SK-N-SH treated with all-trans-retinoic acid at 6 μM for 48 hours (cell line): ENCODE measurements at regions not wholly inside any gene's neighbourhood (a gene's known extent, or its start where the extent isn't known, plus 50 kb on each side); places are given as distances from the start of the nearest gene placed in this dataset.
"Not testable (repeated sequence)": the region's sequence is repeated elsewhere in the genome, so short reads cannot be mapped to it uniquely, and the experiment has no call there.

Source experiments
- BACH2 ChIP-seq: fragments of 250-450 bp; sonication (Bioruptor Pico); IDR thresholded peaks from 2 replicates; pipeline ENCODE4 v1.9.0; 2021; ENCODE audit warnings: mild to moderate bottlenecking, borderline replicate concordance
- CREB5 ChIP-seq: fragments of 250-450 bp; sonication (Bioruptor Pico); IDR thresholded peaks from 2 replicates; pipeline ENCODE4 v1.5.1; 2020; ENCODE audit warnings: low read depth, mild to moderate bottlenecking, moderate library complexity
- CSDC2 ChIP-seq: fragments of 250-450 bp; sonication (Bioruptor Pico); IDR thresholded peaks from 2 replicates; pipeline ENCODE4 v1.5.0; 2020; ENCODE audit warnings: mild to moderate bottlenecking, moderate library complexity
- OSR1 ChIP-seq: fragments of 250-450 bp; sonication (Bioruptor Pico); IDR thresholded peaks from 2 replicates; pipeline ENCODE4 v1.8.0; 2022; ENCODE audit warnings: moderate library complexity, mild to moderate bottlenecking, inconsistent platforms
- POU6F1 ChIP-seq: fragments of 250-450 bp; sonication (Bioruptor Pico); IDR thresholded peaks from 2 replicates; pipeline ENCODE4 v1.8.0; 2021; ENCODE audit warnings: low read depth, mild to moderate bottlenecking, moderate library complexity, borderline replicate concordance
- RARB ChIP-seq: fragments of 250-450 bp; sonication (Bioruptor Pico); IDR thresholded peaks from 2 replicates; pipeline ENCODE4 v1.8.0; 2021; ENCODE audit warnings: mild to moderate bottlenecking, moderate library complexity
- TCF4 ChIP-seq: fragments of 250-450 bp; sonication (Bioruptor Pico); IDR thresholded peaks from 2 replicates; pipeline ENCODE4 v1.8.0; 2021; ENCODE audit warnings: mild to moderate bottlenecking, moderate library complexity, borderline replicate concordance

DNA sequence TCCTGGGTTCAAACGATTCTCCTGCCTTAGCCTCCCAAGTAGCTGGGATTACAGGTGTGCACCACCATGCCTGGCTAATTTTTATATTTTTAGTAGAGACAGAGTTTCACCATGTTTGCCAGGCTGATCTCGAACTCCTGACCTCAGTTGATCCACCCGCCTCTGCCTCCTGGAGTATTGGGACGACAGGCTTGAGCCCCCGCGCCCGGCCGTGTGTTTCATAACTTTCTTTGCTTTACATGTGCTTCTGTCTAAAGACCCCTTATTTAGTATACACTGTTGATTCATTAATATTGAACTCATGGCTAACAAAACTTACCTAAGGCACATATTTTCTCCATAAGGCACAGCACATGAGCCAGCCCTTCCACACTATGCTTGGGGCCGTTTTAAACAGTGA is 125.6 kb upstream of the ATP10A start:
- not testable (repeated sequence) for TF ChIP-seq OSR1, RARB, CREB5, BACH2, POU6F1, TCF4, CSDC2 (CRISPR knock-in tag)
